ENCODE measurements at regions not wholly inside any gene's neighbourhood (a gene's known extent, or its start where the extent isn't known, plus 50 kb on each side); places are given as distances from the start of the nearest gene placed in this dataset.
"Not testable (repeated sequence)": the region's sequence is repeated elsewhere in the genome, so short reads cannot be mapped to it uniquely, and the experiment has no call there.

GRCh38 chr10:121308020-121308419, 290.2 kb downstream of the FGFR2 start:
- DNase-seq, result no peak

GRCh38 chr10:121309164-121309563, 289.1 kb downstream of the FGFR2 start:
- no peak for DNase-seq

- no peak for DNase-seq
These were observed 288.0 kb downstream of the FGFR2 start for GRCh38 chr10:121310151-121310711.

- no peak for DNase-seq
These were observed 286.3 kb downstream of the FGFR2 start for GRCh38 chr10:121311812-121312443.

GRCh38 chr10:121312587-121312986, 285.7 kb downstream of the FGFR2 start:
- DNase-seq, result no peak

- no peak for DNase-seq
These were observed 284.9 kb downstream of the FGFR2 start for GRCh38 chr10:121313119-121313875.

- DNase-seq, result no peak
These were observed 281.8 kb downstream of the FGFR2 start for GRCh38 chr10:121316432-121316831.

GRCh38 chr10:121317374-121317773, 280.9 kb downstream of the FGFR2 start:
- DNase-seq, result no peak

GRCh38 chr10:121322046-121322445, 276.2 kb downstream of the FGFR2 start:
- DNase-seq, result no peak

- no peak for DNase-seq
These were observed 275.5 kb downstream of the FGFR2 start for GRCh38 chr10:121322776-121323175.

- no peak for DNase-seq
These were observed 274.8 kb downstream of the FGFR2 start for GRCh38 chr10:121323443-121323842.

GRCh38 chr10:121324678-121325213, 273.5 kb downstream of the FGFR2 start:
- no peak for DNase-seq

- no peak for DNase-seq
These were observed 272.6 kb downstream of the FGFR2 start for GRCh38 chr10:121325490-121326231.

- DNase-seq, result no peak
These were observed 271.3 kb downstream of the FGFR2 start for GRCh38 chr10:121326905-121327304.

GRCh38 chr10:121327727-121328126, 270.5 kb downstream of the FGFR2 start:
- DNase-seq, result no peak

- not testable (repeated sequence) for DNase-seq
These were observed 268.6 kb downstream of the FGFR2 start for GRCh38 chr10:121329631-121330030.

- DNase-seq, result no peak
These were observed 267.7 kb downstream of the FGFR2 start for GRCh38 chr10:121330563-121330962.

- DNase-seq, result no peak
These were observed 265.9 kb downstream of the FGFR2 start for GRCh38 chr10:121332353-121332752.

- DNase-seq, result no peak
These were observed 265.1 kb downstream of the FGFR2 start for GRCh38 chr10:121332829-121333765.

GRCh38 chr10:121335386-121335925, 262.8 kb downstream of the FGFR2 start:
- DNase-seq, result no peak

- DNase-seq, result no peak
These were observed 260.8 kb downstream of the FGFR2 start for GRCh38 chr10:121337427-121337826.

Measured in stimulated activated CD4-positive, alpha-beta T cell treated with anti-CD3 and anti-CD28 coated beads, Interleukin-2, amount 100 ng/mL, for 24 hours (primary cell).